IMR-90 (cell line): ENCODE measurements at regions not wholly inside any gene's neighbourhood (a gene's known extent, or its start where the extent isn't known, plus 50 kb on each side); places are given as distances from the start of the nearest gene placed in this dataset.

ENCODE experiments used
- MXI1 ChIP-seq: IDR thresholded peaks from 2 replicates; pipeline ENCODE4 v1.6.1; 2012; ENCODE audit warnings: low read depth, mild to moderate bottlenecking, low read length, moderate library complexity, borderline replicate concordance
- POLR2A ChIP-seq: IDR thresholded peaks from 2 replicates; pipeline ENCODE4 v1.6.1; 2012; ENCODE audit warnings: mild to moderate bottlenecking, low read depth, low read length
- TF ChIP-seq, protein P1 (sequence below): conservative IDR thresholded peaks from 2 replicates; pipeline ENCODE4 v1.5.1; 2012; ENCODE audit warnings: mild to moderate bottlenecking, low read depth, low read length, improper control_type of control experiment

DNA sequence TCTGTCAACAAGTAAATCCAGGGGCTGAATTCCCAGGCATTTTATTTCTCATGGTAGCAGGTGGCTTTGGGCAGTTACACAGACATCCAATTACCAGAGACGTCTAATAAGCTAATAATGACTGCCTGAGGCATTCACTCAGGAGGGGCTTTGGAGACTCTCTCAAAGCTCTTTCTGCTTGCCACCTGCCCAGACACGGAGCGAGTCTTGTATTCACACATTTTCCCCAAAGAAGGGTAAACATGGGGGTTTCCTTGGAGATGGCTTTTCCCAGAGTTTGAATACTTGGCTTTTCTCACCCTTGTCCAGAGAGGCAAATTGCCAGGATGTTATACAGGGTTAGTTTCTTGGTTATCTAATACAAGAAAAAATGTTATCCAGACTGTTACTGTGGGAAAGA is 132.6 kb downstream of the DIPK2A start:
- no peak for TF ChIP-seq POLR2A
- TF ChIP-seq, protein P1, sequence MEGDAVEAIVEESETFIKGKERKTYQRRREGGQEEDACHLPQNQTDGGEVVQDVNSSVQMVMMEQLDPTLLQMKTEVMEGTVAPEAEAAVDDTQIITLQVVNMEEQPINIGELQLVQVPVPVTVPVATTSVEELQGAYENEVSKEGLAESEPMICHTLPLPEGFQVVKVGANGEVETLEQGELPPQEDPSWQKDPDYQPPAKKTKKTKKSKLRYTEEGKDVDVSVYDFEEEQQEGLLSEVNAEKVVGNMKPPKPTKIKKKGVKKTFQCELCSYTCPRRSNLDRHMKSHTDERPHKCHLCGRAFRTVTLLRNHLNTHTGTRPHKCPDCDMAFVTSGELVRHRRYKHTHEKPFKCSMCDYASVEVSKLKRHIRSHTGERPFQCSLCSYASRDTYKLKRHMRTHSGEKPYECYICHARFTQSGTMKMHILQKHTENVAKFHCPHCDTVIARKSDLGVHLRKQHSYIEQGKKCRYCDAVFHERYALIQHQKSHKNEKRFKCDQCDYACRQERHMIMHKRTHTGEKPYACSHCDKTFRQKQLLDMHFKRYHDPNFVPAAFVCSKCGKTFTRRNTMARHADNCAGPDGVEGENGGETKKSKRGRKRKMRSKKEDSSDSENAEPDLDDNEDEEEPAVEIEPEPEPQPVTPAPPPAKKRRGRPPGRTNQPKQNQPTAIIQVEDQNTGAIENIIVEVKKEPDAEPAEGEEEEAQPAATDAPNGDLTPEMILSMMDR = no peak
- no peak for TF ChIP-seq MXI1
